Transverse colon (tissue), 4 donors: ENCODE measurements at regions not wholly inside any gene's neighbourhood (a gene's known extent, or its start where the extent isn't known, plus 50 kb on each side); places are given as distances from the start of the nearest gene placed in this dataset.
A peak's percentile ranks its signal among the peaks of the same experiment; 100 is the strongest.

ENCODE experiments used
- DNase-seq: peaks from one replicate; pipeline ENCODE4 v3.0.0-alpha.2; 2019
- H3K27ac ChIP-seq, 4 donors: fragments of 200-600 bp; sonication (generic); 2 replicates each; pipeline ENCODE4 v1.5.1; 2016 to 2018; ENCODE audit warnings: inconsistent platforms in 4 of 4
- H3K27me3 ChIP-seq: fragments of 200-600 bp; sonication (generic); 2 replicates; pipeline ENCODE4 v1.5.1; 2017; ENCODE audit warnings: inconsistent platforms
- H3K36me3 ChIP-seq, 4 donors: fragments of 200-600 bp; sonication (generic); 2 replicates each; pipeline ENCODE4 v1.5.1; 2017 to 2019; ENCODE audit warnings: inconsistent platforms in 4 of 4
- H3K4me1 ChIP-seq, 4 donors: fragments of 200-600 bp; sonication (generic); 2 replicates each; pipeline ENCODE4 v1.5.1; 2017 to 2020; ENCODE audit warnings: inconsistent platforms in 4 of 4
- H3K4me3 ChIP-seq, 4 donors: fragments of 200-600 bp; sonication (generic); 1 replicate in 1 of 4; 2 replicates in 3 of 4; pipeline versions ENCODE4 v1.5.1 to v1.6.1; 2017 to 2019; ENCODE audit warnings: inconsistent platforms in 4 of 4
- H3K9me3 ChIP-seq, 2 donors: fragments of 200-600 bp; sonication (generic); 2 replicates each; pipeline ENCODE4 v1.5.1; 2017 to 2019; ENCODE audit warnings: inconsistent platforms in 2 of 2
- EP300 ChIP-seq: sonication (generic); formaldehyde crosslinking; IDR thresholded peaks from one replicate; pipeline ENCODE4 v1.6.1; 2017; ENCODE audit warnings: antibody characterized with exemption, low read depth
- POLR2A ChIP-seq: fragments of 450-650 bp; IDR thresholded peaks from one replicate; pipeline ENCODE4 v1.6.1; 2016; ENCODE audit warnings: antibody characterized with exemption, mild to moderate bottlenecking, moderate library complexity
- POLR2AphosphoS5 ChIP-seq, 3 donors: sonication (generic); formaldehyde crosslinking; IDR thresholded peaks; one replicate each; pipeline ENCODE4 v1.6.1; 2016; ENCODE audit warnings: antibody characterized with exemption in 3 of 3
- WGBS, 2 donors: methylation state at CpG; one replicate each; pipeline ENCODE4 v1.1.5; 2018; ENCODE audit warnings: low coverage in 1 of 2; 5-methylcytosine and 5-hydroxymethylcytosine counted together
- in situ Hi-C, 4 donors: fragments of 200-750 bp; cut with MboI; loops; one replicate each; pipeline versions ENCODE4 v1.15.0 to v1.15.1; 2017; ENCODE audit warnings: low sequenced_read_pairs in 3 of 4, low pct_ligation_motif_present in 1 of 4, low pct_unique_long_range_greater_than_20kb in 1 of 4
- intact Hi-C: fragments of 100-400 bp; cut with DNase I; formaldehyde crosslinking; loops from one replicate; pipeline ENCODE4 v1.15.1; 2023; ENCODE audit warnings: low total_unique reads
- TF ChIP-seq, protein P1 (sequence below), 5 experiments: fragments of 200-600 bp in 3 of 5; fragments of 450-650 bp in 2 of 5; sonication (generic) in 3 of 5; IDR thresholded peaks; 1 replicate in 2 of 5; 2 replicates in 3 of 5; pipeline ENCODE4 v1.5.1; 2016 to 2017; ENCODE audit warnings: antibody characterized with exemption in 5 of 5, inconsistent platforms in 3 of 5, mild to moderate bottlenecking in 2 of 5, moderate library complexity in 1 of 5

DNA sequence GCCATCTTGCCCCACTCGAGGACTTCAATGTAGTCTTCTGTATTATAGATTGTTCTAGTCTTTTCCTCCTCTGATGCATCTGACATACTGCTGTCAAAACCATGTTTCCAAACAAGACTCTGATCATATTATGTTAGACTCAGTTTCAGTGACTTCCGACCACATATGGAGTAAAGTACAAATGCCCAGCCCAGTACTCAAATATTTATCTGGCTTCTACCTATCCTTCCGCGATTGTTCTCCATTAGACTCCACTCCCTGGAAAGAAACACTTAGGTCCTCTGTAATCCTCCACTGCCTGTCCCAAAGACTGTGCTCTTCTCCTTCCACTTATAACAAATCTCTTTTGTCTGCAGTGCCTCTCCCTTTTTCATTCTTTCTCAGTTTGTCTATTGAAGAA lies 439.5 kb downstream of the EFNB2 start:
- DNase-seq: no peak
- peak overlapping the region in 1 of 4 donors; percentile 17 for H3K4me3 ChIP-seq
- H3K27ac ChIP-seq: peak overlapping the region; percentile 87 to 89 (median 88)

DNA sequence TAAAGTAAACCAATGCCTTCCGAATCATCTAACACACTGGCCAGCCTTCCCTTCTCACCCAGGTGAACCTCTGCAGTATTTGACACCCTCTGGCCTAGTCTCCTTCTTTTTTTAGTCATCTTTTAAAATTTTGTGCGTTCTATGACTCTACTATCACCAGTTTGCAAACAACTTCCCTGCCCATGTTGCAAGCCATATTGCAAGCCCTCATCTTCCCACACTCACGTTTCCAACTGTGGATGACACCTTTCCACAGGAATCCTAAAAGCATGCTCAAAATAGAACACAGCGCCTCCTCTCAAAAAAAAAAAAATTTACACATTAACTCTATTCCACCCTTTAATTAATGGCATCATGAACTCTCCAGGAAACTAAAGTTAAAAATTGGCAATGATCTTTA lies 440.1 kb downstream of the EFNB2 start:
- no peak for DNase-seq
- H3K4me3 ChIP-seq: peak overlapping the region in 1 of 4 donors; percentile 17
- no peaks in the 10 kb centered on the region for H3K27me3 ChIP-seq
- WGBS, 2 donors: 72 to 77% methylated on average over 4 of the region's 4 CpGs
- no peak for TF ChIP-seq POLR2AphosphoS5 (IDR thresholded peaks at IDR 0.05)
- TF ChIP-seq, protein P1, sequence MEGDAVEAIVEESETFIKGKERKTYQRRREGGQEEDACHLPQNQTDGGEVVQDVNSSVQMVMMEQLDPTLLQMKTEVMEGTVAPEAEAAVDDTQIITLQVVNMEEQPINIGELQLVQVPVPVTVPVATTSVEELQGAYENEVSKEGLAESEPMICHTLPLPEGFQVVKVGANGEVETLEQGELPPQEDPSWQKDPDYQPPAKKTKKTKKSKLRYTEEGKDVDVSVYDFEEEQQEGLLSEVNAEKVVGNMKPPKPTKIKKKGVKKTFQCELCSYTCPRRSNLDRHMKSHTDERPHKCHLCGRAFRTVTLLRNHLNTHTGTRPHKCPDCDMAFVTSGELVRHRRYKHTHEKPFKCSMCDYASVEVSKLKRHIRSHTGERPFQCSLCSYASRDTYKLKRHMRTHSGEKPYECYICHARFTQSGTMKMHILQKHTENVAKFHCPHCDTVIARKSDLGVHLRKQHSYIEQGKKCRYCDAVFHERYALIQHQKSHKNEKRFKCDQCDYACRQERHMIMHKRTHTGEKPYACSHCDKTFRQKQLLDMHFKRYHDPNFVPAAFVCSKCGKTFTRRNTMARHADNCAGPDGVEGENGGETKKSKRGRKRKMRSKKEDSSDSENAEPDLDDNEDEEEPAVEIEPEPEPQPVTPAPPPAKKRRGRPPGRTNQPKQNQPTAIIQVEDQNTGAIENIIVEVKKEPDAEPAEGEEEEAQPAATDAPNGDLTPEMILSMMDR (IDR thresholded peaks at IDR 0.05): peak in 1 of 5 experiments; percentile 3
- TF ChIP-seq EP300: no peak
- H3K4me1 ChIP-seq: peaks cover 9 to 48% (median 28%) of the 10 kb centered on the region in 4 donors
- intact Hi-C loops: no loop called here
- in situ Hi-C loops: loop anchor here in 2 of 4 donors (25.0 kb wide), 1 partner anchor 417 kb away; no protein-coding TSS in a partner anchor
- H3K27ac ChIP-seq: peak overlapping the region; percentile 87 to 89 (median 88)
- no peaks in the 10 kb centered on the region for H3K9me3 ChIP-seq
- H3K36me3 ChIP-seq: no peaks in the 10 kb centered on the region

More for the DNA sequence above, 439.5 kb downstream of the EFNB2 start:
- intact Hi-C loops: no loop called here
- no peaks in the 10 kb centered on the region for H3K27me3 ChIP-seq
- TF ChIP-seq, protein P1 (IDR thresholded peaks at IDR 0.05): no peak
- TF ChIP-seq POLR2A (peak; percentile 45), POLR2AphosphoS5 (IDR thresholded peaks at IDR 0.05) (peak in 2 of 3 donors; percentile 26 to 63)
- peaks cover 9 to 50% (median 29%) of the 10 kb centered on the region in 4 donors for H3K4me1 ChIP-seq
- no peaks in the 10 kb centered on the region for H3K9me3 ChIP-seq
- H3K36me3 ChIP-seq: no peaks in the 10 kb centered on the region
- 50 to 100% methylated on average over 1 to 4 of the region's 4 CpGs for WGBS, 2 donors
- in situ Hi-C loops: loop anchor here in 2 of 4 donors (25.0 kb wide), 1 partner anchor 416 kb away; no protein-coding TSS in a partner anchor

DNA sequence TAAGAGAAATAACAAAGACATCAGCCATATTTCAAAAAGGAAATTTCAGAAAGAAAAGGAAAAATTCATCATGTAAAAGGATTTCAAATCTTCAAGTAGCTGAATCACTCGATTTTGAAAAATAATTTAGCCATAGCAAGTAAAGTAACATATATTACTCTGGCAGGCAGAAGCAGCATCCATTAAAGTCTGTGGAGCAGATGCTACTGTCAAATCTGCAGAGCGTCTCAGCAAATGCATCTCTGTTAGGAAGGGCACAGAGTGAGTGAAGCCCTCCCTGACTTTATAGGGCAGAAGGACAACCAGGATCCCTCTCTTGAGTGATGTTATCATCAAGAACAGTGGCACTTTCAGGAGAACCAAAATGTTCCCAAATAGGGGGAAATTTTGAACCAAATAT lies 445.5 kb downstream of the EFNB2 start:
- Histone ChIP-seq H3K27me3 (no peaks in the 10 kb centered on the region), H3K4me1 (peaks cover 0 to 22% (median 8%) of the 10 kb centered on the region in 4 donors), H3K27ac (no peak overlapping the region), H3K9me3 (no peaks in the 10 kb centered on the region), H3K4me3 (no peak overlapping the region), H3K36me3 (no peaks in the 10 kb centered on the region)
- no peak for TF ChIP-seq POLR2AphosphoS5 (IDR thresholded peaks at IDR 0.05)
- TF ChIP-seq EP300: no peak
- no peak for TF ChIP-seq POLR2A
- TF ChIP-seq, protein P1 (IDR thresholded peaks at IDR 0.05): no peak
- intact Hi-C loops: no loop called here
- in situ Hi-C loops: loop anchor here in 2 of 4 donors (25.0 kb wide), 1 partner anchor 422 kb away; no protein-coding TSS in a partner anchor
- 73 to 78% methylated on average over 2 of the region's 2 CpGs for WGBS, 2 donors
- DNase-seq: no peak

DNA sequence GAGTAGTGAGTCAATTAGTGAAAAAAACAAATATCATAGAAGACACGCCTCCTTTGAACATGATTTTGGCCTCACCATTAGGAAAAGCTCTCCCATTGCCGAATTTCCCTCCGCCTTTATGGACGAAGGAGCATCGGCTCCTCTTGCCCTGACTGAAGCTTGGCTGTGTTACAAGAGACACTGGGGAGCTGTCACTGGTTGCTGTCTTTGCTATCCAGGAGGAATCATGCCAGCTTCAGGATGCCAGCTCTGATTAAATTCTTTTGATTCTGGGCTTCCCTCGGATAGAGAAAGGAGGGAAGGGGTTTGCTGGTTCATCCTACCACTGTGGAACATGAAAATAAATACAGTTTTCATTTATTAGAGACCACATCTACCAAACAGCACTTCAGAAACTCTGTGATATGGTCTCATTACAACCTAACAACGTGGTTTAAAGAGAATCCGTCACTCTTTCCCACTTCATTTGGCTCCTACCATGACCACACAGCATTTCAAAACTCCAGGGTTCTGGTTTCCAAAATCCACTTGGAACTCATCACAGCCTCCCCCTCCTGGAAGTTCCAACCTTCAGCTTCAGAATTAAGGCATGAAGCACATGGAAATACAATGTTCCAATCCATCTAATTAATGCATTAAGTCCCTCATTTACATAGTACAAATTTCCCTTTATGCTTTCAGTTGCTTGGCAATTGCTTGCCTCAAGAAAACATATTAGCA lies 446.0 kb downstream of the EFNB2 start:
- no peak overlapping the region for H3K4me3 ChIP-seq
- no peak overlapping the region for H3K27ac ChIP-seq
- intact Hi-C loops (no loop called here), in situ Hi-C loops (loop anchor here in 2 of 4 donors (25.0 kb wide), 1 partner anchor 423 kb away; no protein-coding TSS in a partner anchor)
- DNase-seq: no peak
- TF ChIP-seq EP300 (no peak), POLR2A (no peak), POLR2AphosphoS5 (IDR thresholded peaks at IDR 0.05) (no peak)
- TF ChIP-seq, protein P1 (IDR thresholded peaks at IDR 0.05): no peak
- no peaks in the 10 kb centered on the region for H3K9me3 ChIP-seq
- 45 to 66% methylated on average over 5 to 8 of the region's 8 CpGs for WGBS, 2 donors
- H3K36me3 ChIP-seq: no peaks in the 10 kb centered on the region
- no peaks in the 10 kb centered on the region for H3K27me3 ChIP-seq
- H3K4me1 ChIP-seq: peaks cover 0 to 25% (median 6%) of the 10 kb centered on the region in 4 donors
